ENCODE measurements at regions not wholly inside any gene's neighbourhood (a gene's known extent, or its start where the extent isn't known, plus 50 kb on each side); places are given as distances from the start of the nearest gene placed in this dataset.

DNA sequence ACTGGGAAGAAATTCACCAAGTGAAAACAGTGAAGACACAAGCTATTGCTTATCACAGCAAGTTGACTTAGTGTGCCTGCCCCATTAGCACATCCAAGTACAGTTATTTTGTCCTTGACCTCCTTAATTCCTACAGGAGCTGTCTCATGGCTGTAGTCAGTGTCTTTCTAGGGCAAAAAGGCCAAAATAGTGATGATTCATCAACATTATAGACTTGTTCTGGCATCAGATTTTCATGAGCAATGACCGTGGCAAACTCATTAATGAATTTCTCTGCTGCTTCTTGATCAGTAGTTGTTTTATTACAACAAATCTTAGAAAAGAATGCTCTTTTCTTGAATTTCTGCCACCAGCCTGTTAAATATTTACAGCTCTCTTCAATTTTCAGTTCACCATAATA lies 1169.3 kb upstream of the DDX18 start:
- no peak for DNase-seq

GRCh38 chr2:116668691-116669090 lies 1145.8 kb upstream of the DDX18 start:
- no peak for DNase-seq

DNA sequence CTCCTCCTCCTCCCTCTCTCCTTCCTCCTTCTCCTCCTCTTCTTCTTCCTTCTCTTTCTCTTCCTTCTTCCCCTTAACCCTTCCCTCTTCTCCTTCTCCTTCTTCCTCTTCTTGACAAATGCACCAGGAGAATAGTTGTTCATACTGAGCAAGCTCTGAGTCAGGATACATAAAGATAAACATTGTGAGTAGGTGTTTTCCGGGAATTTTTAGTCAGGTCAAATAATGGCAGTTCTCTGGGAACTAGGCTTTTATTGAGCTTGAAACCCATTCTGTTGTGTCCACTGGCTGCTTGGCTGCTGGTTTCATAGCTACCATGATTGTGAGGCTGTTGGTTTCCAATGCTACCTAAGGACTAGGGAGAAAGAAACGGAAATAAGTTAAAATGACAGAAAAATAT lies 1144.7 kb upstream of the DDX18 start:
- DNase-seq = no peak

DNA sequence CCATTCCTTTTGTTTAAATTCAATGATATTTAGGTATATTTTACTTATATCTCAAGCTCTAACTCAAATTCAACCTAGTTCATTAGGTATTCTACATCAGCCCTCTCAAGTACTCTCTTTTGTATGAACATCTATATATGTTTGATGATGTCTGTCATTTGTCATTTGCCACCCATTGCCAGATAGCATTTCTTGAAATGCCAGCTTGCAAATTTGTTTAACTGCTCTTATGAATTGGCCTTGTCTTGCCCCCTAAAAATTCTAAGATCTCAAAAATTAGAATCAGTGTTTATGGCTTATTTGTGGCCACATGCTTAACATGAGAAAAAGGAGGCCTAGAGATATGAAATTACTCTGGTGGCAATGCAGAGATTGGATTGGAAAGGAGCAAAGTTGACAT lies 1140.3 kb upstream of the DDX18 start:
- DNase-seq = no peak

DNA sequence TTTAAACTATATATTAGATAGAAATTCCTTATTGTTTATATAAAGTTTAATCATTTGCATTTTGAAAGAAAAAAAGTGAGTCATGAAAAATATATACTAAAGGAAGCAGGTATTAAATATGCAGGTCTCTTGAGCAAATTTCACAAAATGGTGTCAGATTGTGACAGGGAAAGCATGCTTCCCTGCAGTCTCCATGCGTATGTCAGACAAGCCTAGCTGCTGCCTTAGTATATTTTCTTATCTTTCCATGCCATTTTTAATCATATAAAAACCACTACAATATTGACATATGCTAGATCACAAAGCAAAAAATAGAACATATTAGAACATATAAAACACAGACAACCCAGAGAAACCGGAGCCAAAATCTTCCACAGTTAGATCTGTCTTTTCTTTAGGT lies 1137.7 kb upstream of the DDX18 start:
- no peak for DNase-seq

- no peak for DNase-seq
These were observed 1134.1 kb upstream of the DDX18 start for GRCh38 chr2:116680256-116680936.

GRCh38 chr2:116687371-116687770 lies 1127.1 kb upstream of the DDX18 start:
- no peak for DNase-seq

- no peak for DNase-seq
These were observed 1121.5 kb upstream of the DDX18 start for GRCh38 chr2:116692988-116693387.

GRCh38 chr2:116696223-116696622 lies 1118.3 kb upstream of the DDX18 start:
- DNase-seq = no peak

DNA sequence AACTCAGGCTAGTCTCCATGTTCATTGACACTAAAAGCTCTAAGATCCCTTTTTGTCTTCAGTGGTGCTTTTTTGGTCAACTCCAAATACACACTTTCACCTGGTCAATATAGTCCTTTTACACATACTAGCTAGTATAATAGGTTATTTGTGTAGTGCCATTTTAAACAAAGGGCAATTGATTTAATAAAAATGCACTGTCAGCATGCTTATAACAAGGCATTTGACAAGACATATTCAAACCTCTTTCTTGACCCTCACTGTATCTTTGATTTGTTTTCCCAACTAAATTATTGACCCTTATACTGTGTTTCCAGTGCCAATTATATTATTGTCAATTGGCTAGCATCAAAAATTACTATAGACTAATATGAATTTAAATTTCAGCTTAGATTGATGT lies 1117.6 kb upstream of the DDX18 start:
- DNase-seq = no peak

DNA sequence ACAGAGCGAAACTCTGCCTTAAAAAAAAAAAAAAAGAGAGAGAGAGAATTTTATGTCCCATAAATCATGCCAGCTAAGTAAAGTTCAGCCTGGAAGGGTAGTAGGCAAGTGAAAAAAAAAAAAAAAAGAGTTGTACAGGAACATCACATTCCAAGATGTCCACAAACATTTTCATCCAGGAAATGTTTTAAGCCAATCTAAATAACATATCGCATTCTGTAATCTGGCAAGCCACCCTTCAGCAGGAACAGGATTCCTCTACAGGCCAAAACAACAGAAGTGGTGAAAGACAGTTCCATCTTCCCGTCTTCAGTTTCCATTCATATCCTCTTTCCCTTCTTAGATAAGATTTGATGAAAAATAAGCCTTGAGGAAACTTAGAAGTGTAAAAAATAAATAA lies 1108.1 kb upstream of the DDX18 start:
- no peak for DNase-seq

GRCh38 chr2:116716038-116716437 lies 1098.5 kb upstream of the DDX18 start:
- no peak for DNase-seq

DNA sequence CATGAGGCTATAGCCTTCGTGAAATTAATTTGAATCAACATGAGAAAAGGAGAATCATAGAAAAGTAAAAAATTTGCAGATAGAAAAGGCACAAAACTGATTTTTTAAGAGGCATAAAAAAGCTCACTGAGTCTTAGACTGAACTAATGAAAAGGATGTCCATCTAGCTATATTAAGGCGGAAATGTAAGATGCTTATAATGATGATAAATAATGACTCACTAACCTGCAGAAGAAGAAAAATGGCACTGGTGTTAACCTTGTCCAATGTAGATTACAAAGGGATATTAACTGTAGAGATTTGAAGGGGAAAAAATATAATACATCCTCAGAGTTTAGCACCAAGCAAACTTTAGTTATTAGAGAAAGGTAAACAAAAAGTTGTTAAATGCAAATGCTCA lies 1098.0 kb upstream of the DDX18 start:
- DNase-seq = no peak

DNA sequence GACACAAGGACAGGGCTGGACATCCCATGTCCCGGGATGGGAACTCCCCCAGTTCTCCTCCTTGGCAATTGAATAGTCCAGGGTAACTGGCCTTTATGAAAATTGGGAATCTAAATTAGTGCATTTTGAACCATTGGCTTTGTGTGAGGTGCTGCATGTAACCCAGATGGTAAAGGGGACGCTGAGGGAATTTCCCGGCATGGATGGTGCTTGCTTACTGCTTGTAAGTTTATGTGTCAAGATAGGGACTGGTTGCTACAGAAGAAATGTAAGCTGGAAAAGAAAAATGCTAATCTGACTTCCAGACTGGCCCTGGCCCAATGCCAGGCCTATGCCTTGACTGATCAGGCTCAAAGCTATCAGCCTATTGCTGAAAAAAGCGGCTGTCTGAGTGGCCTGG lies 1096.7 kb upstream of the DDX18 start:
- DNase-seq = no peak

GRCh38 chr2:116718451-116718850 lies 1096.0 kb upstream of the DDX18 start:
- no peak for DNase-seq

DNA sequence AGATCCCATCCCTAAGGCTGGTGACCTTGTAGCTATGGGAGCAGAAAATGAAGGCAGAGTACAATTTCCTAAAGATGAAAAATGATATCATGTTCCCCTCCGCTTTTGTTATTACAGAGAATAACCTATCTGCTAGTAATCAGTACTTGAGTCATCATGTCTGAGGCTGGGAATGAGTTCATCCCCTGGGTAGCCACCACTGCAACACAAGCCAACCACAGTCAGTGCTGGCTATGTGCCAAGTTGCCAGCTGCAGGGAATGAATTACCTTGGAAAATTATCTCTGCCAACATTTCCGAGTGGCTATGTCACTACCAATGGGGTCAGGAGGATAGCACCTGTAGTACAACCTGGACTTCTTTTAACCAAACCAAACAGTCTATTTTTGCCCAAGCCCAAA lies 1094.7 kb upstream of the DDX18 start:
- no peak for DNase-seq

DNA sequence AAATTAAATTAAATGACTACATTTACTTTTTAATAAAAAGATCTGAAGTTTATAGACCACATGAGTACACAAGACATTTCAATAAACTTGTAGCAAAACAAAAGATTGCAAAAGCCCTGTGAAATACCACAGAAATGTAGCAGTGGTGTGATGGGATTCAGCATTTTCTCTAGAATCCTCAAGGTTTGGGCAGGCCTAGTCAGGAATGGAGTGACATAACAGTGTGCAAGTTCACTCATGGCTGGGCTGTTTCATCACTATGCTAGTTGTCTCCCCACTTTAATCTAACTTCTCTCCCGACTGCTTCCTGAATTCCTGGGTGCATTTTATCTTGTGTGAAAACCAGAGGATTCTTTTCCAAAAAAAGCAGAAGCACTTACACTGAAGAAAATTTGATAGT lies 1089.9 kb upstream of the DDX18 start:
- DNase-seq = no peak

DNA sequence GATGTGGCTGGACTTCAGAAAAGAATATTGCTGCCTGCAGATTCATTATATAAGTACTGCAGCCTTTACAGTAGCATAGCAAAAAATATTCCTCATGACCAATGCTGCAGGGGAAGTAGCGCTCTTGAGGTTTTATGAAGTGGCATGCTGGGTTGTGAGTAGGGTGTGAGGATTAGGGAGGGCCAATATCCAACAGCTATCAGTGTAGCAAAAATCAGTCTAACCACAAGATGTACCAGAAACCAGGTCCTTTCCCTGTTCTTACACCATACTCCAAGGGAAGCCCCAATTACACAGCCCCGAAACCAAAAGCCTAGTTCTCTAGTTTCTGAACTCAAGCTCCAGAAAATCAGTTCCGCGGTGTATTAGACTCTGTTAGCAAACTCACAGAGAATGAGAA lies 1082.2 kb upstream of the DDX18 start:
- no peak for DNase-seq

DNA sequence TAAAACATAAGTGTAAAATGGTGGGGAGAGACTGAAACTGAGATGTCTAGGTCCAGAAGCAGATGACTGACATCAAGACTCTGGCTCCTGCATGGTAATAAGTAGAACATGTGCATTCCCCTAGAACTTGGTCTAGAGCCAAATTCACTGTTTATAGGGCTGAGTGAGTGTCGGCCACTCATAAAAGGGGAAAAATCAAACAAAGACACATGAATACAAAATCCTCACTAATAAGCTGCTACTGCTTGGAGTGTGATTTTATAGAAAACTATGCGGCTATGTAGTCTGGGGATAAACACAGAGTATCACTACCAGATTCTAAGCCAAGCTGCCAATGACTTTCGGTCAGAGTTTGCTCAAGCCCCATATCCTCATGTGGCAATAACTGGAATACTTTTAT lies 1080.8 kb upstream of the DDX18 start:
- DNase-seq = no peak

DNA sequence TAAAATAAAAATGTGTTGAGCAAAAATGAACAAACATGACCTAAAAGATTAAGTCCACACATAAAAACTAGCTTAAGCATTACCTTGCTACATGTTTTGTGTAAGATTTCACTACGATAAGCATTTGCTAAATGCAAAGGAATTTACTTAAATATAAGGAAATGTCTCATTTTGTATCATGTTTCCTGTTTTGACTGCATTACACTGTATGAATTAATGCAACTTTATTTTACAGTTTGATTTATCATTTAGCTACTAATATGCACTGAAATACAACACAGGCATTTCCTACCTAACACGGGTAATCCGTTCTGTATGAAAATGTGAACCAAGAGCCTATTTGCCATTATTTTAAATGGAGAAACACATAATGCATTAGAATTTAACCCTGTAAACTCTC lies 1076.5 kb upstream of the DDX18 start:
- DNase-seq = no peak

- DNase-seq = no peak
These were observed 1067.4 kb upstream of the DDX18 start for GRCh38 chr2:116747103-116747502.

DNA sequence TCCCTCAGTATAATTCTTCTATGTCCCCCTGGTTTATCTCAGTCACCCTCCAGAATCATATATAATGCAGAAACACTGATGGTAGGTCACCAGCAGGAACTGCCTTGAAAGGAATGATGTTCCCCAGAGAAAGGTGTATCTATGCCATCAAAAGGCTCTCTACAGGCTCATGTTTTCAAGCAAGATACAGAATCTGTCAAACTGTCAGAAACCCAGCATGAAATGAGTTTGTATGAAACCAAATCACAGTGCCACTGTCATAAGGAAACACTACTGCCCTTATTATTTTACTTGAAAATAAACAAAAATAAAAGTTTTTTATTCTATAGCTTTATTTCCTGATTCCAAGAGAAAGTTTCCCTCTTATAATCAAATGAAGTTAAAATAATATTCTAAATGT lies 1064.5 kb upstream of the DDX18 start:
- no peak for DNase-seq

GRCh38 chr2:116754381-116755101 lies 1060.0 kb upstream of the DDX18 start:
- DNase-seq = no peak

DNA sequence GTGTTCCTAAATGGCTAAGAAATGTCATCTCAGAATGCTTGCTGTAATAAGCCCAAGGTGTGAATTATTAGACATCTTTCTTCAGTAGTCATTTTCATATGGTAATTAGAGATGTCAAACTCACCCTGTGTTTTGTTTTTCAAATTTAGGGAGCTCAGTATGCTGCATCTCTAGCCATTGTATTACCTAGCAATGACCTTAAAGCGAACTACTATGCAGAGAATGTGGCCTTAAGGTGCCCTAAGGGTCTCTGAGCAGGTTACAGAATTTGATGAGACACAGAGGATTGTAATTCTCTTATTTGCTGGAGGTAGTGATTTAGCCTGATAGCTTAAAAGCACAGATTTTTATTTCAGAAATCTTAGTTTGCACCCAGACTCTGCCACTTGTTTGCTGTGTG lies 1052.6 kb upstream of the DDX18 start:
- DNase-seq = no peak

DNA sequence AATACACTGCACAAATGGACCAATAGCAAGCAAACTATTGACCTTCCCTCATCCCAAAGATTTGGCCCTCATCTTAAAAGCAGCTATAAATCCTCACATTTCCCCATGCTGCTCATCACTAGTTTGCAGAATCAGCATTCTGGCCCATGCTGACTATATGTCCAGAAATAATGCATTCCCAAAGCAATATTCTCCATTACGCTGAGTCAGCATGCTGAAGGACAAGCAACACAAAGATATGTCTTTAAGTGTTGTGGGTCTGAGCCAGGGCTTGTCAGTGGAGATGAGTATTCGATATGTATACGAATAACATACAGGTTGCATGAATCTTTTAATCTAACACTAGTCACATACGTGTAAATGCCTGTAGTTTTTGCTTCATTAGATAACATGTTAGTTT lies 1045.0 kb upstream of the DDX18 start:
- DNase-seq = no peak

Data from midbrain (tissue), 1 donor.